ENCODE measurements at regions not wholly inside any gene's neighbourhood (a gene's known extent, or its start where the extent isn't known, plus 50 kb on each side); places are given as distances from the start of the nearest gene placed in this dataset.

DNA sequence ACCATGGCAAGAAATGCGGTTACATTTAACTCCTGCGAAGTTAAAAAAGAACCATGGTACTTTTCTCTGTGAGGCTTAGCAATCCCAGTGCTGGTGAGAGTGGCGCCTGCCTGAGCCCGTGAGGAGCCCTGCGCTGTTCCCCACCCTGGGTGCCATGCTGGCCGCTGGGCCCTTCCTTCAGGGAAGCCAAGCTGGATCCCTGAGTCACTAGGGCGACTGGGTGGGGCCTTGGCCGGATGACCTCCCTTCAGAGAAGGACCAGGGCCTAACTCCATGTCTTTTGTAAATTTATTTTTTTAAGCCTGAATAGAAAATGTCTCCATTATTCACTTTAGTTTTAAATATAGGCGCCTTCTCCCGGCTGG, 209.1 kb downstream of the ERMARD start:
- no peak for ATAC-seq

DNA sequence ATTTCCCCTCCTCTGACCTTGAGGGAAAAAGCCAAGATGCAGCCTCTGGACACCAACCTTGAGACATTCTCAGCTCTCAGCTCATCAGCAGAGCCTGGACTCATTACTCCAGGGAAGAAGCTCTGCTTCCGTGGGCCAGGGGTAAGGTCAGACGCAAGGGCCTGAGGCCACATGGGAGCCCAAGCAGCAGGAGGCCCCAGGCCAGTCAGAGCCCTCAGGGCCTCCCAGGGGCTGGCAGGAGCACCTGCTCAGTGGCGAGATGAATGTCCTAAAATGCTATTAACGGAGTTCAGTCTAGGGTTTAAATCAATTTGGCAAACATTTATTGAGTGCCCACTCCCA, 208.6 kb downstream of the ERMARD start:
- ATAC-seq, result no peak

DNA sequence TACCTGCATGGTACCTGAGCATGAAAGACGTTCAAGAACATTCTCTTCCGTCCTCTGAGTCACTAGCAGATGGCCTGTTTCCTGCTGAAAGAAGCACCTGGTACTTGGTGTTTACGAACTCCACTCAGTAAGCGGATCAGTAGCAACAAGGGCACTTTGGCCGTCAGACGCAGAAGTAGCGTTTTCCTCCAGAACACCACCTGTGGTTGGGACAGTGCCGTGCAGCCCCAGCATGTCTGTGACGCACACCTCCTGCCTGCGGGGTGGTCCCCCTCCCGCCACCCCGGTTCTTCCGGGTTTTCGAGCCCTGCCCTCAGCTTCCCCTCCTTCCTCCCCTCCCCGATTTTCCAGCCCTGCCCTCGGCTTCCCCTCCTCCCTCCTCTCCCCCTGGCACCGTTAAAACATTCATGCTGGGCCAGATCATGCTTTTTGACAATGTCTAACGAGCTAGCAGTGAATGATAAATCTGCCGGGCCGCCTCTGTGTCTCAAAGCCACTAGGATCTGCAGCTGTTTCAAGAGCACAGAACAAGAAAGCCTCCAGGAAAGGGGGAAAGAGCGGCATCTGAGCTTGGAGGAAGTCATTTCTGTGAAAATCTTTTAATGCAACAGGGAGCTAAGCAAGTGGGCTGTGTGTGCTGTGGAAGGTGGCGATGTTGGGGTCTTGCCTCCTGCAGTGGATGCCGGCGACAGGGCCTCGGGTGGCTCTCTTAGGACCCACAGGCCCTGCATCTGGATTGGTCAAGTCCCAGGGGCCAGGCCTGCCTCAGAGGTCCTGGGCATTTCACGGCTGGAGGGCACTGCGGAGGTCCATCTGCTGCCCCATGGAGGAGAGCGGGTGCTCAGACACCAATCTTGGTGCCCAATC, 207.9 kb downstream of the ERMARD start:
- peak; percentile 67 for ATAC-seq

DNA sequence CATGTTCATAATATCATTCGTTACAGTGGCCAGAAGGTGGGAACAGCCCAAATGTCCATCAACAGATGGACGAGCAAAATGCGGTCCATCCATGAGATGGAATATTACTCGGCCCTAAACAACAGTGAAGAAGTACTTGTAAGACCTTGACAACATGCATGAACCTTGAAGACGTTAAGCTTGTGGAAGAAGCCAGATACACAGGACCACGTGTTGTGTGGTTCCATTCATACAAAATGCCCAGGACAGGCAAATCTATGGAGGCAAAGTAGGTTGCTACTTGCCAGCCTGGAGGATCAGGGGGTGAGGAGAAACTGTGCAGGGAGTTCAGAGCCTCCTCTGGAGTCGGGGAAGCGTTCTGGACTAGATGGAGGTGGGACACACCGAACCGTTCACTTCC, 207.1 kb downstream of the ERMARD start:
- no peak for ATAC-seq

DNA sequence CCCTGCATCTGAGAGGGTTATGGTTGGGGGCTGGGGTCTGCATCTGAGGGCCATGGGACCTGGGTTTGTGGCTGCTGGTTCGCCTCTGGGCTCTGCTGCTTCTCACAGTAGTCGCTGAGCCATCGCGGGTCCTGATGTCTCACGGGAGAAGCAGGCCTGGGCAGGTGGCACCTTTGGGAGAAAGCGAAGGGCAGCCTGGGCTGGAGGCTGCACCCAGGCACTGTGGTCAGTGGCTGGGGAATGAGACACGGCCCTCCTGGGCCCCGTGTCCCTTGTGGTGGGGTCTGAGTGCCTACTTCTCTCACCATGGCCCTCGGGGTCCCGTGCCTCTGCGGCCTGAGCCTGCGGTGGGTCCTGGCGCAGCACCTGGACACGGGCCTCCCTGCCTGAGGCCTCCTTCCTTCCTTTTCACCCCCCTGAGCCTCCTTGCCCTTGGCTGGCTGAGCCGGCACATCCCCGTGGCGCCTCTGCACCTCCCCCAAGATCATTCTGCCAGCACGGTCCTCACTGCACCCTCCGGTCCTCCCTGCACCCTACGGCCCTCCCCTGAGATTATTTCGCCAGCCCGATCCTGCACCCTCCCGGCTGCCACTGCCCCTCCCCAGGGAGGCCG, 206.0 kb downstream of the ERMARD start:
- no peak for ATAC-seq

DNA sequence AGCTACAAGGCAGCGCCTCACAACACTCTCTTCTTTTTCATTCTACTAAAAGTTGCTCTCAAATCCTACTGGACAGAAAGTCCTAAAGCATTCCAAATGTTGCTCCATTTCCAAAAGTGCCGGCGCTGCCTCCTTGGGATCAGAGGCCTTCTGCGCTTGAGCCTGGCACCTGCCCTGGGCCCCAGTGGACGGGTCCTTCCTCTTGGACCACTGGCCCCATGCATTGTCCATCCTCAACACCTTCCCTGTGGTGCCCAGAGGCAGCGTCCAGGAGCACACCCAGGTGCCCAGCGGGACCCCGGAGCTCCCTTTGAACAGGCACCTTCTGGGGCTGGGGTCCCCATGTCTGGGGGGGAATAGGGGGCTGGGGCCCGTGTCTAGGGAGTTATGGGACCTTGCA, 205.2 kb downstream of the ERMARD start:
- no peak for ATAC-seq

DNA sequence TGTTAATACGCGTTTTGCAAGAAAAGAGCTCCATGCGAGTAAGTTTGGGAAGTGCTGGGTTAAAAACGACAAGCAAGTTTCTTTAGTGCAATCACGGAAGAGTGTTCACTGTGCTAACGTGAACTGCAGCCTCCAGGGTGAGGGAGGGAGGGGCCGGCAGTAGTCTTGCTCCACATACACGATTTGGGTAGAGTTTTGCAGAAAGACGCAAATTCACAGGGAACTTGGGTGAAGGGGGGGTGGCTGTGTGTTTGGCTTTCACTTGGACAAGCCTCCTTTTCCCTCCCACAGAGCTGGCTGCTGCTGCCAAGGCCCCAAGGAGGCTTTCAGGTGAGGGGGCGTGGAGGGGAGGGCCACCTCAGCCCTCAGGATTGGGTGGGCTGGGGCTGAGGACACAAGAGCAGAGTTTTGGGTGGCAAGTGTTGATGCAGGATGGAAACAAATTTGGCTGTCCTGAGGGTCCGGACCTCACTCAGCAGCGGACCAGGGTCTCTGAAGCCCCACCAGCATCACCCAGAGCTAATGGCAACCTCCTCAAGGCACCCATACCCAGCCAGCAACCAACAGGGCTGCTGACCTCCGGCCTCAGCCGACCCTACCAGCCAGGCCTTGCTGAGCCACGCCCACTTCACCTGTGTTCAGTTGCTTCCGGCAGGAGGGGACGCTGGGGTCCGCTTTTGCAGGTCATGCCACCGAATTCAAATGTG, 204.5 kb downstream of the ERMARD start:
- no peak for ATAC-seq

DNA sequence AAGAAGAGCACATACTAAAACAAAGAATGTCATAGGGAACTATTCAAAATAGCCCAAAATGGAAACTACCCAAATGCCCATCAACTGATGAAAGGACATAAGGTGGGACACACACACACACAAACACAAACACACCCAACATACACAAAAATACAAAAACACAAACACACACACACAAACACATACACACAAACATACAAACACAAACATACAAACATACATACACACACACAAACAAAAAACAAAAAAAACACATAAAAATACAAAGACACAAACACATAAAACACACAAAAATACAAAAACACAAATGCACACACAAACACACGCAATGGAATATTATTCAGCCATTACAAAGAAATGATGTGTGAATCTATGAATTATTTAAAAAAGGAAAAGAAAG, 203.6 kb downstream of the ERMARD start:
- no peak for ATAC-seq

DNA sequence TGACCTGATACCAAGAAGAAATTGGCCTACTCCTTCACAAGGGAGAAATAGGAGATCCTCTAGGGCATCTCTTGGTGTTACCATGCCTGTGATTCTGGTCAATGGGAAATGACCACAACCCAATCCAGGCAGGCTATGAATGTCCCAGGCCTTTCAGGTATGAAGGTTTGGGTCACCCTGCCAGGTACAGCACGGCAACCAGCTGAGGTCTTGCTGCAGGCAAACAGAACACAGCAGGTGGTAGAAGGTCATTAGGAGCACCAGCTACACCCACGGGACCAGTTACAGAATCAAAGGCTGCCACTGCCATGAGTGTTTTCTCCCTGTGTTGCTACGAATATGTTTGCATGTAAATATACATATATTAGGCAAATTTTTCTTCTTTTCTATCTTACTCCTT, 202.3 kb downstream of the ERMARD start:
- ATAC-seq, result no peak

DNA sequence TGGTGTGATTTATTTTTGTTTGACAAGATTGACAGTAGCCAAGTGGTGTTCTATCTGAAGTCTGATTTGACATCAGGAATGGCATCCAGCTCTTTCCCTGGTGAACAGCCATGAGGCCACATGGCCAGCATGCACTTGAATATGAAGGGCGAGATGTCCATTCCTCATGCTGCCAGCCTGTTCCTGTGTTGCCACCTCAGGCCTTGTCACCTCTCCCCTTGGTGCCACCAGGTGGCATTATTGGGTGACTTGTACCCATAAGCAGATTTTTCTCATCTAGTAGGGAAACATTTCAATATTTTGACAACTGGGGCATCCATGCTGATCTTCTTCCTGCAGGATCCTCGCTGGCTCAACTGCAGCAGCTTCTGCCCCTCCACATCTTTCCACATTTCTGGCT, 199.1 kb downstream of the ERMARD start:
- no peak for ATAC-seq

DNA sequence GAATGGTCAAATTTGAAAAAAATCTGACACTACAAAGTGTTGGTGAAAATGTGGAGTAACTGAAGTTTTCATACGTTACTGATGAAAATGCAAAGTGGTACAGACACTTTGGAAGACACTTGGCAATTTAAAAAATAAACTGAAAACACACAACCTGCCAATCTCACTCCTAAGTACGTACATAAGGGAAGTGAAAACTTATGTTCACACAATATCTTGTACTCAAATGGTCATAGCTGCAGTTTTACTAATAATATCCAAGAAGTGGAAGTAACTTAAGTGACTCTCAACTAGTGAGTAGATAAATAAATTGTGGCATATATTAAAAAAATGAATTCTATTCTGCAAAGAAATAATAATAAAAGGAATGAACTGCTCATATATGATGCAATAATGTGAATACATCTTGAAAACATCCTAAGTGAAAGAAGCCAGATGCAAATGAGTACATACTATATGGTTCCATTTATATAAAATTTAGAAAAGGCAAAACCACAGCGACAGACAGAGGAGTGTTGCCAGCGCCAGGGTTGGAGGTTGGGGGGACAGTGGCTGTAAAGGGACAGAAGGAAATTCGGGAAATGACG, 198.2 kb downstream of the ERMARD start:
- ATAC-seq, result no peak

DNA sequence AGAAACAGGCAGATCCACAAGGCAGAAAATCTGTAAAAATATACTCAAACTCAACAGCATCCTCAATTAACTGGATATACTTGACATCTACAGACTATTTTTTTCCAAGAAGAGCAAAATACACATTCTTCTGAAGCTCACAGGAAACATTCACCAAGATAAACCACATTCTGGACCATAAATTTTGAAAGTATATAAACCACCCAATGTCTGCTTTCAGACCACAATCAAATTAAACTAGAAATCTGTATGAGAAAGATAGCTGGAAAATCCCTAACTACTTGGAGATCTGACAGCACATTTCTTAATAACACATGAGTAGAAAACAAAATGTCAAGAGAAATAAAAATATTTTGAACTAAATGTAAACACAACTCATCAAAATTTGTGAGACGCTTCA, 195.5 kb downstream of the ERMARD start:
- no peak for ATAC-seq

DNA sequence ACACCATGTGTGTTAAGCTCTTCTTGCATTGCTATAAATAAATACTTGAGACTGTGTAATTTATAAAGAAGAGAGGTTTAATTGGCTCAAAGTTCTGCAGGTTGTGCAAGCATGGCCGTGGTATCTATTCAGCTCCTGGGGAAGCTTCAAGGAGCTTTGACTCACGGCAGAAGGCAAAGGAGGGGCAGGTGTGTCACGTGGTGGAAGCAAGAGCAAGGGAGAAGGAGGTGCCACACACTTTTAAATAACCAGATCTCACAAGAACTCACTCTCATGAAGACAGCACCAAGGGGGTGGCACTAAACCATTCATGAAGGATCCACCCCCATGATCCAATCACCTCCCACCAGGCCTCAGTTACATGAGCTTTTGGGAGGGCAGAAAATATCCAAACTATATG, 193.7 kb downstream of the ERMARD start:
- no peak for ATAC-seq

DNA sequence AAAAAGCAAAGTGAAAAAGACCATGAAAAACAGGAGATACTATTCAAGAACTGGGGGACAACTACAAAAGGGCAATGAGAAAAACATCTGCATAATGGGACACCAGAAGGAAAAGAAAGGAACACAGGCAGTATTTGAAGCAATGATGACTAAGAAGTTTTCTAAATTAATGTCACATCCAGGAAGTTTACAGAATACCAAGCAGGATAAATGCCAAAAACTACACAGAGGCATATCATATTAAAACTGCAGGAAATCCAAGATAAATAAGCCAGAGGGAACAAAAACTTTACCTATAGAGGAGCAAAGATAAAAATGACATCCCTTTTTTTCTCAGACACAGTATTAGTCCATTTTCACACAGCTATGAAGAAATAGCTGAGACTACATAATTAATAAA, 193.0 kb downstream of the ERMARD start:
- no peak for ATAC-seq

DNA sequence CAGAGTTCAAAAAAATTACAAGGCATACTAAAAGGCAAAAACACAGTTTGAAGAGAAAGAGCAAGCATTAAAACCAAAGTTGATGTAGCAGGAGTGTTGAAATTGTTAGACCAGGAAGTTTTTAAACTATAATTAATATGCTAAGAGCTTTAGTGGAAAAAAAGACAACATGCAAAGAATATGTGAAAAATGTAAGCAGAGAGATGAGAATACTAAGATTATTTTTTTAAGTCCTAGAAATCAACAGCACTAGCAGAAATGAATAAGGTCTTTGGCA, 192.6 kb downstream of the ERMARD start:
- no peak for ATAC-seq

DNA sequence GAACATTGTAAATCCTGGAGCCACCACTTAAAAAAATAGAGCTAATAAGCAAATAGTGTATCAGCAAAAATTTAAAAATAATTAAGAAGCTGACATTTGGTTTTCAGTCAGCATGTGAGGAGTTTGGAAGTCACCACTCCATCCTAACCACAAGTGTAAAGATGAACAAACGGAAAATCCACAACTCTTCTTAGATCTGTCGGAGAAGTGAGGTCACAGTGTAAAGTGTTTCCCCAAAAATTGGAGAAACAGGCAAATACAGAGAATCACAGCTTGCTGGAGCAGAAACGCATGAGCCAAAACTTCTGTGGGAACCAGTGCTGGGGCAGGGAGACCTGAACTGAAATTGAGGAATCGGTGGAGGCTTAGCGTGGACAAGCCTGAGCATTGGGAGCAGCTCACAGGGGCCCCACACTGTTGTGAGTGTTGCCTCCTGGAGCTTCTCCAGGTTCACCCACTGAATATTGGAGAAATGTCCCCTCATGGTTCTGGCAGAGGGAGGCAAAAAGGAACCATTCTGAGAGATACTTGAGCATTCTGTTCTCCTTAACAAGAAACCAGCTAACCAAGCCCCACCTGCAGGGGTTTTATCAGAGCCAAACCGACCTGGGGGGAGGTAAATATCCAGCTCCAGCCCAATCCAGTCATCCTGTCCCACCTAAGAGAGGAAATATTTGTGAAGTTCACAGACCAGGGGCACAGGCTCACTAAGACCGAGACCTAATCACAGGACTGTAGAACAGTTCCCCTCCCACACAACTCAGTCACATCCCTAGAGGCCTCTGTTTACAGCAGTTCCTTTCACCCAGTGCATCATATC, 192.0 kb downstream of the ERMARD start:
- ATAC-seq, result no peak

DNA sequence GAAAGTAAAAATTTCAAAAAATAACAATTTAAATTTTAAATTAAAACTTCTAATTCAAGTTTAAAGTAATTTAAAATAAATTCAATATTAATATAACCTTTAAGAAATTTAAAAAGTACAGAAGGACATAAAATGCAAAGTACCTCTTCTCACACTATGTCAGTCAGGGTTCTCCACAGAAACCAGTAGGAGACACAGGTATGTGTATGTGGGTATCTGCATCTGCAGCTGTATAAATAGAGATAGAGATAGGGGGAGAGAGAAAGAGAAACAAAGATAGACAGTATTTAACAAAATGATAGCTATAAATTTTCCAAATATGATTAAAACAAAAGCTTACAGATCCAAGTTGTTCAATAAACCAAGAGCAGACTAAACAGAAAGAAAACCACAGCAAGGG, 190.8 kb downstream of the ERMARD start:
- ATAC-seq, result no peak

DNA sequence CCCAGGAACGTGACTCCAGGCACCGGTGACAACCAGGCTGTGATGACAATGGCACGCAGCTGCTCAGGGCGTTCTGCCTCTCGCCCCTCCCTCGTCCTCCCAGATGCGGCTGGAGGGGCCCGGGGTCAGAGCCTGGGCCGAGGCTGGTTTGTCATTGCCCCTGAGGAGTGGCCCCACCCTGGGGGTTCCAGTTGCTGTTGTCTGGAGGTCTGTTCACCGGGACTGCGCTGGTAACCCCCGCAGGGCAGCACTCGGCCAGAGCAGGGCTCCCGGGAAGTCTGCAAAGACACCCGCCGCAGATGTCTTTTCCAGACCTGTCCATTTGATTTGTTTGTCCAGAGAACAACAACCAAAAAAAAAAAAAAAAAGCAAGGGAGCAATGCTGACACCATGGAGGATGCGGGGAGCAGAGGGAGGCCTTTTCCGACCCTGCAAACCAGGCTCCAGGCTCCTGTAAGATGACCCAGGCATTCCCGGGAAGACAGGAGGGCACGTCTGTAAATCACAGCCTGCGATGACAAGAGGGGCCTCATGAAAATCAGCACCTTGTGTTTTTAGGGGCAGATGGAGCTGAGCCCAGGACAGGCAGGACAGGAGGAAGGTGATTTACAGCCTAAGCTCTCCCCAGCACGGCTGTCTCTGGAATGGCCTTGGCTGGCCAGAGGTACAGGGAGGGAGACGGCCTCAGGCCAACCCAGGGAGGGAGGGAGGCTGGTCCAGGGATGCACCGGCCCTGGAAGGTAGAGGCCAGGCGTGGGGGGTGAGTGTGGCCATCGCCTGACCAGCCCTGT, 189.3 kb downstream of the ERMARD start:
- ATAC-seq, result no peak

DNA sequence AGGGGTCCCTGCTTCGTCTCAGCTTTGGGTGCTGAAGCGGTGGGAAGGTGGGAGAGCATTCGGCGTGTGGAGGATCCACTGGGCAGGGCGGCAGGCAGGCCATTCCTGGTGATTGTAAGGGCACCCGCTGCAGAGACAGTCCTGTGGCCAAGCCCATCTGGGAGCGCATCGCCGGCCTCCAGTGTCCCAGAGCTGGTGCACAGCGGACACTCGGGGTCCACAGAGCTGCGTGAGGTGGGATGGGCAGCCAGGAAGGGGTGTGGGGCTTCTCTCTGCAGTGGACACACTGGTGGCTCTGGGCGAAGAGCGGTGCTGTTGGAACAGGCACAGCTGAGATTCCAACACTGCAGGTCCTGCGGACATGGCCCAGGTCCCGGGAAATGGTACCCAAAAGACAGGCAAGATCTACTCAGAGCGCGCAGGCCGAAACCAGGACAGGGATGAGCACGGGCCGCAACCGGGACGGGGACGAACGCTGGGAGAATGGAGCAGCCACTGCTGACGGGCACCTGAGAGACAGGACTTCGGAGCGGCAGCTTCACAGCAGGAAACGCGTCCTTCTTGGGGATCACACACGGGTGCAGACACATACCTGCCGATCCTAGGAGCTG, 188.2 kb downstream of the ERMARD start:
- no peak for ATAC-seq

DNA sequence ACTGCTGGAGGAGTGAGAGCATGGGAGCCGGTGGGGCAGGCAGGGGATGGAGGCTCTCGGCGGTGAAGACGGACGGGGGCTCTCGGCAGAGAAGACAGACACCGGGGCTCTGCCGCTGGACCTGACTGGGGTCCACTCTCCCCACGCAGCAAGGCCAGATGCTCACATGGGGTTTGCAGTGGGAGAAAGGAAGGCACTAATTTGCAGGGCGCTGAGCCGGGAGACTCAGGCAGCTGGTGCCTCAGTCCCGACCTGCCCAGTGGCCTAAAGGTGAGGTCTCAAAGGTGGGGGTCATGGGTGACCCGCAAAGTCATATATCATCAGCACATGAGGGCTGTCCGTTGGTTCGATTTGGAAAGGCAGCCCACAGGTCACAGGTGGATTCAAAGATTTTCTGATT, 187.3 kb downstream of the ERMARD start:
- ATAC-seq, result no peak

DNA sequence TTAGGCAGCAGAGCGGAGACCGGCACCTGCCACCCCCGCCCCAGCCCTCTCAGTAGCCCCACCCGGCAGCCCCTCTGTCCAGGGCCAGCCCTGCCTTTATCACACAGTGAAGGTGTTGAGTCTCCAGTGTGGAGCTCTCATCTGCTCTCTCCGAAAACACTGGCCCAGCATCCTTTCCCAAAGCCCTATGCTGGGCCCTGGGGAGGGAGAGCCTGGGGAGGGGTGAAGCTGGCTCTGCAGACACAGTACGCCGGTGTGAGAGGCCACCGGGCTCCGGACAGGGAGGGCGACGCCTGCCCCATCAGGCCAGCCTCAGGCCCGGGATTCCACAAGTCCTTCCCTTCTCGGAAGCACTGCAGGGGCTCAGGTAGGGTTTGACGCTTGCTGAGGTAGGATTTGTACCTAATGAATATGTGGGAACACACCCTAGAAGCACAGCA, 186.9 kb downstream of the ERMARD start:
- no peak for ATAC-seq

Data from esophagus mucosa (tissue), 1 donor.